OCI-LY7 (cell line): ENCODE measurements at regions not wholly inside any gene's neighbourhood (a gene's known extent, or its start where the extent isn't known, plus 50 kb on each side); places are given as distances from the start of the nearest gene placed in this dataset.
"Not testable (repeated sequence)": the region's sequence is repeated elsewhere in the genome, so short reads cannot be mapped to it uniquely, and the experiment has no call there.

ENCODE experiments used
- BruUV-seq: library from RNA; stranded (reverse); fragments of 400-500 nt; replicated peaks from 2 replicates; lab custom pipeline; 2021; lab: Mats Ljungman, UMichigan
- CTCF ChIA-PET: fragments of 300-600 bp; sonication (Branson Sonifier 250); formaldehyde crosslinking; loops from one replicate; lab custom pipeline; 2022; ENCODE audit warnings: antibody characterized with exemption; ENCODE audit not compliant: unreplicated experiment; lab: Charles Lee
- POLR2A ChIA-PET: fragments of 300-600 bp; sonication (Branson Sonifier 250); formaldehyde crosslinking; loops from one replicate; lab custom pipeline; 2022; ENCODE audit warnings: antibody characterized with exemption; lab: Charles Lee
- DNase-seq: peaks from one replicate; pipeline ENCODE4 v3.0.0-alpha.2; 2015; ENCODE audit warnings: low spot score
- H2AFZ ChIP-seq: fragments of 200-600 bp; sonication (generic), shearing (Covaris generic); 2 replicates; pipeline ENCODE4 v1.6.1; 2014; ENCODE audit warnings: mild to moderate bottlenecking, antibody characterized with exemption, low read length, moderate library complexity
- H3K27ac ChIP-seq: fragments of 200-600 bp; sonication (generic); 2 replicates; pipeline ENCODE4 v1.5.1; 2014; ENCODE audit warnings: mixed run types, low read depth, mild to moderate bottlenecking, moderate library complexity, low read length, inconsistent platforms; ENCODE audit not compliant: poor library complexity, severe bottlenecking
- H3K36me3 ChIP-seq: fragments of 200-600 bp; sonication (generic); 2 replicates; pipeline ENCODE4 v1.6.1; 2014; ENCODE audit warnings: mild to moderate bottlenecking, antibody characterized with exemption, low read length, moderate library complexity, mixed read lengths; ENCODE audit not compliant: insufficient read depth
- H3K4me1 ChIP-seq: fragments of 200-600 bp; sonication (generic); 2 replicates; pipeline ENCODE4 v1.5.1; 2014; ENCODE audit warnings: mild to moderate bottlenecking, low read length; ENCODE audit not compliant: insufficient read depth, poor library complexity, severe bottlenecking
- H3K4me2 ChIP-seq: fragments of 200-600 bp; sonication (generic); 2 replicates; pipeline ENCODE4 v1.6.1; 2014; ENCODE audit warnings: mild to moderate bottlenecking, low read length
- H3K4me3 ChIP-seq: fragments of 200-600 bp; sonication (generic); 2 replicates; pipeline ENCODE4 v1.5.1; 2014; ENCODE audit warnings: mild to moderate bottlenecking, low read depth, low read length; ENCODE audit not compliant: poor library complexity, severe bottlenecking
- H3K79me2 ChIP-seq: fragments of 200-600 bp; sonication (generic); 2 replicates; pipeline ENCODE4 v1.6.1; 2016; ENCODE audit warnings: low read depth, mild to moderate bottlenecking, low read length, moderate library complexity, mixed read lengths; ENCODE audit not compliant: insufficient read depth
- H3K9me2 ChIP-seq: fragments of 200-600 bp; sonication (generic); 2 replicates; pipeline ENCODE4 v1.6.1; 2016; ENCODE audit warnings: mild to moderate bottlenecking, low read length, mixed read lengths; ENCODE audit not compliant: insufficient read depth
- H3K9me3 ChIP-seq: fragments of 200-600 bp; sonication (generic); 2 replicates; pipeline ENCODE4 v1.6.1; 2014; ENCODE audit warnings: mild to moderate bottlenecking, mixed run types, low read length, mixed read lengths
- H4K20me1 ChIP-seq: fragments of 200-600 bp; sonication (generic); 2 replicates; pipeline ENCODE4 v1.6.1; 2014; ENCODE audit warnings: mild to moderate bottlenecking, antibody characterized with exemption, low read length, moderate library complexity, mixed read lengths; ENCODE audit not compliant: insufficient read depth
- EZH2phosphoT487 ChIP-seq: fragments of 200-600 bp; sonication (generic); IDR thresholded peaks from 2 replicates; pipeline ENCODE4 v1.6.1; 2018; ENCODE audit warnings: low read depth, borderline replicate concordance, mild to moderate bottlenecking, mixed run types, antibody characterized with exemption, low read length, moderate library complexity, mixed read lengths
- intact Hi-C: fragments of 100-400 bp; cut with micrococcal nuclease; formaldehyde crosslinking; loops from one replicate; pipeline ENCODE4 v1.10.0; 2022; ENCODE audit not compliant: unreplicated experiment
- TF ChIP-seq, protein P1 (sequence below): fragments of 200-600 bp; sonication (generic); conservative IDR thresholded peaks from 2 replicates; pipeline ENCODE4 v1.5.1; 2014; ENCODE audit warnings: mild to moderate bottlenecking, antibody characterized with exemption, low read length, moderate library complexity, mixed read lengths

DNA sequence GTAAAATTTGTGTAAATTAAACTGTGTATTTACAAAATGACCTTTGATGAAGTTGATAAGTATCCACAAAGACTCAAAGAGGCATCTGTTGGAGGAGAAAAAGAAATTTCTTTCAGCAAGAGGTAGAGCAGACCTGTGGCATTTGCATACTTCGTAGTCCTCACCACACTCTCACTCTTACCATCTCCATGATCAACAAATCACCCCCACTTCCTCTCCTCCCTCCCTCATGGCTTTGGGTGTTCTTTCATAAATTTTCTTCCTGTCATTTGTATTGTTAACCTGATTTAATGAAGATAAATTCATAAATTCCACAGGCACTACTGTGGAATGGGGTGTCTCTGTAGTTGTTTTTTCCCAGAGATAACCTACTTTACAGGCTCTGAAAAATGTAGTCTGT is 366.5 kb downstream of the ZNF674 start:
- ChIA-PET POLR2A (interaction anchor here (1.3 kb wide), 1 partner anchor 12 kb away, joined by 3 read pairs; no protein-coding TSS in a partner anchor), CTCF (no interaction called here)
- H3K9me3 ChIP-seq: no peaks in the 10 kb centered on the region
- no peaks in the 10 kb centered on the region for H3K4me1 ChIP-seq
- no peaks in the 10 kb centered on the region for H3K9me2 ChIP-seq
- no peak overlapping the region for H3K4me2 ChIP-seq
- H3K79me2 ChIP-seq: no peaks in the 10 kb centered on the region
- TF ChIP-seq, protein P1, sequence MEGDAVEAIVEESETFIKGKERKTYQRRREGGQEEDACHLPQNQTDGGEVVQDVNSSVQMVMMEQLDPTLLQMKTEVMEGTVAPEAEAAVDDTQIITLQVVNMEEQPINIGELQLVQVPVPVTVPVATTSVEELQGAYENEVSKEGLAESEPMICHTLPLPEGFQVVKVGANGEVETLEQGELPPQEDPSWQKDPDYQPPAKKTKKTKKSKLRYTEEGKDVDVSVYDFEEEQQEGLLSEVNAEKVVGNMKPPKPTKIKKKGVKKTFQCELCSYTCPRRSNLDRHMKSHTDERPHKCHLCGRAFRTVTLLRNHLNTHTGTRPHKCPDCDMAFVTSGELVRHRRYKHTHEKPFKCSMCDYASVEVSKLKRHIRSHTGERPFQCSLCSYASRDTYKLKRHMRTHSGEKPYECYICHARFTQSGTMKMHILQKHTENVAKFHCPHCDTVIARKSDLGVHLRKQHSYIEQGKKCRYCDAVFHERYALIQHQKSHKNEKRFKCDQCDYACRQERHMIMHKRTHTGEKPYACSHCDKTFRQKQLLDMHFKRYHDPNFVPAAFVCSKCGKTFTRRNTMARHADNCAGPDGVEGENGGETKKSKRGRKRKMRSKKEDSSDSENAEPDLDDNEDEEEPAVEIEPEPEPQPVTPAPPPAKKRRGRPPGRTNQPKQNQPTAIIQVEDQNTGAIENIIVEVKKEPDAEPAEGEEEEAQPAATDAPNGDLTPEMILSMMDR: no peak
- TF ChIP-seq EZH2phosphoT487: no peak
- intact Hi-C loops: no loop called here
- no peak for DNase-seq
- H3K27ac ChIP-seq: no peak overlapping the region
- no peaks in the 10 kb centered on the region for H3K36me3 ChIP-seq
- no peak overlapping the region for H3K4me3 ChIP-seq
- no TSS peak for BruUV-seq
- H2AFZ ChIP-seq: no peak overlapping the region
- no peaks in the 10 kb centered on the region for H4K20me1 ChIP-seq

DNA sequence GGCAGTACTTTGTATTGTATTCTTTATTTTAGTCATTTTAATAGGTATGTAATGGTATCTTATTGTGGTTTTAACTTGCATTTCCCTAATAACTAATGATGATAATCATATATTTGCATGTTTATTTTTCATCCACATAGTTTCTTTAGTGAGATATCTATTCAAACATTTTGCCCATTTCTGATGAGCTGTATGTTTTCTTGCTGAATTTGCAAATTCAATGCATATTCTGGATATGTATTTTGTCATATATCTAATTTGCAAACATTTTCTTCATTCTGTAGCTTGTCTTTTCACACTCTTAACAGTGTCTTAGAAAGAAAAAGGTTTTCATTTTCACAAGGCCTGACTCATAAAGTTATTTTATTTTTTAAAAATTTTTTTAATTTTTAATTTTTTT is 372.1 kb downstream of the ZNF674 start:
- Histone ChIP-seq H3K9me3 (no peaks in the 10 kb centered on the region), H3K4me2 (no peak overlapping the region), H3K4me1 (no peaks in the 10 kb centered on the region), H3K9me2 (no peaks in the 10 kb centered on the region), H3K27ac (no peak overlapping the region), H3K36me3 (no peaks in the 10 kb centered on the region), H3K4me3 (no peak overlapping the region), H3K79me2 (no peaks in the 10 kb centered on the region), H4K20me1 (no peaks in the 10 kb centered on the region), H2AFZ (no peak overlapping the region)
- DNase-seq: no peak
- intact Hi-C loops: no loop called here
- no TSS peak for BruUV-seq
- ChIA-PET POLR2A (interaction anchor here (0.6 kb wide), 1 partner anchor 780 kb away, joined by 3 read pairs; no protein-coding TSS in a partner anchor), CTCF (no interaction called here)
- TF ChIP-seq, protein P1: no peak
- no peak for TF ChIP-seq EZH2phosphoT487

DNA sequence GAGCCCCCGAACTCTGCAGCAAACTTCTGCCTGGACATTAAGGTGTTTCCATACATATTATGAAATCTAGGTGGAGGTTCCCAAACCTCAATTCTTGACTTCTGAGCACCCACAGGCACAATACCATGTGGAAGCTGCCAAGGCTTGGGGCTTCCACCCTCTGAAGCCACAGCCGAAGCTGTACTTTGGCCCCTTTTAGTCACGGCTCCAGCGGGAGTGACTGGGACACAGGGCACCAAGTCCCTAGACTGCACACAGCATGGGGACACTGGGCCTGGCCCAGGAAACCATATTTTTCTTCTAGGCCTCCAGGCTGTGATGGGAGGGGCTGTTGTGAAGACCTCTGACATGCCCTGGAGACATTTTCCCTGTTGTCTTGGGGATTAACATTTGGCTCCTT is 373.8 kb downstream of the ZNF674 start:
- POLR2A ChIA-PET, H3K4me1 ChIP-seq, H3K9me2 ChIP-seq, H3K36me3 ChIP-seq, H3K9me3 ChIP-seq, intact Hi-C loops, H3K4me2 ChIP-seq, H3K4me3 ChIP-seq, BruUV-seq, H3K79me2 ChIP-seq, DNase-seq, H2AFZ ChIP-seq, CTCF ChIA-PET, H3K27ac ChIP-seq, H4K20me1 ChIP-seq: not testable (repeated sequence)
